Panc1 (cell line): ENCODE measurements at regions not wholly inside any gene's neighbourhood (a gene's known extent, or its start where the extent isn't known, plus 50 kb on each side); places are given as distances from the start of the nearest gene placed in this dataset.

Experiments
- POLR2AphosphoS5 ChIP-seq: IDR thresholded peaks from 2 replicates; pipeline ENCODE4 v1.6.1; 2012; ENCODE audit warnings: mild to moderate bottlenecking, low read depth, low read length, moderate library complexity
- REST ChIP-seq, 2 experiments: IDR thresholded peaks; 2 replicates each; pipeline ENCODE4 v1.6.1; 2011 to 2012; ENCODE audit warnings: low read depth in 2 of 2, control low read depth in 1 of 2, low read length in 1 of 2, mild to moderate bottlenecking in 1 of 2, moderate library complexity in 1 of 2; ENCODE audit not compliant: insufficient read depth in 1 of 2
- SIN3A ChIP-seq: IDR thresholded peaks from 2 replicates; pipeline ENCODE4 v1.6.1; 2012; ENCODE audit warnings: low read depth, mild to moderate bottlenecking, low read length, moderate library complexity, borderline replicate concordance; ENCODE audit not compliant: insufficient read depth
- TF ChIP-seq, protein P1 (sequence below): fragments of 450-650 bp; IDR thresholded peaks from 2 replicates; pipeline ENCODE4 v1.5.1; 2017; ENCODE audit warnings: mild to moderate bottlenecking

- TF ChIP-seq, protein P1, sequence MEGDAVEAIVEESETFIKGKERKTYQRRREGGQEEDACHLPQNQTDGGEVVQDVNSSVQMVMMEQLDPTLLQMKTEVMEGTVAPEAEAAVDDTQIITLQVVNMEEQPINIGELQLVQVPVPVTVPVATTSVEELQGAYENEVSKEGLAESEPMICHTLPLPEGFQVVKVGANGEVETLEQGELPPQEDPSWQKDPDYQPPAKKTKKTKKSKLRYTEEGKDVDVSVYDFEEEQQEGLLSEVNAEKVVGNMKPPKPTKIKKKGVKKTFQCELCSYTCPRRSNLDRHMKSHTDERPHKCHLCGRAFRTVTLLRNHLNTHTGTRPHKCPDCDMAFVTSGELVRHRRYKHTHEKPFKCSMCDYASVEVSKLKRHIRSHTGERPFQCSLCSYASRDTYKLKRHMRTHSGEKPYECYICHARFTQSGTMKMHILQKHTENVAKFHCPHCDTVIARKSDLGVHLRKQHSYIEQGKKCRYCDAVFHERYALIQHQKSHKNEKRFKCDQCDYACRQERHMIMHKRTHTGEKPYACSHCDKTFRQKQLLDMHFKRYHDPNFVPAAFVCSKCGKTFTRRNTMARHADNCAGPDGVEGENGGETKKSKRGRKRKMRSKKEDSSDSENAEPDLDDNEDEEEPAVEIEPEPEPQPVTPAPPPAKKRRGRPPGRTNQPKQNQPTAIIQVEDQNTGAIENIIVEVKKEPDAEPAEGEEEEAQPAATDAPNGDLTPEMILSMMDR, result no peak
- no peak for TF ChIP-seq REST (IDR thresholded peaks at IDR 0.05; ENCODE audit: insufficient read depth in 1 of 2, low read depth in 2 of 2, low read length in 1 of 2)
- no peak for TF ChIP-seq POLR2AphosphoS5
- TF ChIP-seq SIN3A, result no peak
Measured at GRCh38 chr2:204023088-204023487, 86.5 kb downstream of the ICOS start.
